ENCODE measurements at regions not wholly inside any gene's neighbourhood (a gene's known extent, or its start where the extent isn't known, plus 50 kb on each side); places are given as distances from the start of the nearest gene placed in this dataset.
A peak's percentile ranks its signal among the peaks of the same experiment; 100 is the strongest.

DNA sequence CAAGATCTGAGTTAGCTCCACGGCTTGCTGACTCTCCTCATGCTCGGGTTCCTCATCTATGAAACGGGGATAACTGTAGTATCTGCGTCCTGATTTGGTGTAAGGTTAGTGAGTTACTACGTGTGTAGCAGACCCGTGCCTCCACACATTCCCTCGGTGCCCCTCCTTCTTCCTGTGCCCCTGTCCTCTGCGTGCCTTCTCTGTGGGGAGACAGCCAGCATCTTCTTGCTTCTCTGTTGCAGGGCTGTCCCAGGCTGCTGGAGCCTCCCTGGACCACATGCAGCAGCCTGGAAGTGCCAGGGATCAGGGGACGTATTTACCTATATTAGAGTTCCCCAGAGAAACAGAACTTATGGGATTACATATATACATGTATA lies 93.1 kb upstream of the PRNP start:
- H3K27ac ChIP-seq (ENCODE audit: low read depth in 2 of 2, low read length in 1 of 2): no peak overlapping the region
- no peaks in the 10 kb centered on the region for H3K9me2 ChIP-seq
- H3K27me3 ChIP-seq (ENCODE audit: insufficient read depth): no peaks in the 10 kb centered on the region
- peak overlapping the region; percentile 80; the same call in 1 of the 2 replicates for H3K4me2 ChIP-seq
- no peak for DNase-seq
- H3F3A ChIP-seq (replicated peaks; ENCODE audit: insufficient read depth): peaks cover 4% of the 10 kb centered on the region
- H3K36me3 ChIP-seq (replicated peaks in 1 of 2; ENCODE audit: control insufficient read depth in 1 of 2, insufficient read depth in 2 of 2, low read length in 1 of 2): no peaks in the 10 kb centered on the region
- H3K79me2 ChIP-seq (ENCODE audit: insufficient read depth): no peaks in the 10 kb centered on the region
- no peaks in the 10 kb centered on the region for H4K20me1 ChIP-seq (ENCODE audit: insufficient read depth)
- H2AFZ ChIP-seq (ENCODE audit: low read depth): peak overlapping the region; percentile 93; the same call in 1 of the 2 replicates
- no peak for TF ChIP-seq MAX (IDR thresholded peaks at IDR 0.05; ENCODE audit: low read depth)
- TF ChIP-seq, protein P1, sequence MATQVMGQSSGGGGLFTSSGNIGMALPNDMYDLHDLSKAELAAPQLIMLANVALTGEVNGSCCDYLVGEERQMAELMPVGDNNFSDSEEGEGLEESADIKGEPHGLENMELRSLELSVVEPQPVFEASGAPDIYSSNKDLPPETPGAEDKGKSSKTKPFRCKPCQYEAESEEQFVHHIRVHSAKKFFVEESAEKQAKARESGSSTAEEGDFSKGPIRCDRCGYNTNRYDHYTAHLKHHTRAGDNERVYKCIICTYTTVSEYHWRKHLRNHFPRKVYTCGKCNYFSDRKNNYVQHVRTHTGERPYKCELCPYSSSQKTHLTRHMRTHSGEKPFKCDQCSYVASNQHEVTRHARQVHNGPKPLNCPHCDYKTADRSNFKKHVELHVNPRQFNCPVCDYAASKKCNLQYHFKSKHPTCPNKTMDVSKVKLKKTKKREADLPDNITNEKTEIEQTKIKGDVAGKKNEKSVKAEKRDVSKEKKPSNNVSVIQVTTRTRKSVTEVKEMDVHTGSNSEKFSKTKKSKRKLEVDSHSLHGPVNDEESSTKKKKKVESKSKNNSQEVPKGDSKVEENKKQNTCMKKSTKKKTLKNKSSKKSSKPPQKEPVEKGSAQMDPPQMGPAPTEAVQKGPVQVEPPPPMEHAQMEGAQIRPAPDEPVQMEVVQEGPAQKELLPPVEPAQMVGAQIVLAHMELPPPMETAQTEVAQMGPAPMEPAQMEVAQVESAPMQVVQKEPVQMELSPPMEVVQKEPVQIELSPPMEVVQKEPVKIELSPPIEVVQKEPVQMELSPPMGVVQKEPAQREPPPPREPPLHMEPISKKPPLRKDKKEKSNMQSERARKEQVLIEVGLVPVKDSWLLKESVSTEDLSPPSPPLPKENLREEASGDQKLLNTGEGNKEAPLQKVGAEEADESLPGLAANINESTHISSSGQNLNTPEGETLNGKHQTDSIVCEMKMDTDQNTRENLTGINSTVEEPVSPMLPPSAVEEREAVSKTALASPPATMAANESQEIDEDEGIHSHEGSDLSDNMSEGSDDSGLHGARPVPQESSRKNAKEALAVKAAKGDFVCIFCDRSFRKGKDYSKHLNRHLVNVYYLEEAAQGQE (IDR thresholded peaks at IDR 0.05; ENCODE audit: low read depth, low read length): no peak
- TF ChIP-seq JUND (IDR thresholded peaks at IDR 0.05): no peak
- TF ChIP-seq, protein P2, sequence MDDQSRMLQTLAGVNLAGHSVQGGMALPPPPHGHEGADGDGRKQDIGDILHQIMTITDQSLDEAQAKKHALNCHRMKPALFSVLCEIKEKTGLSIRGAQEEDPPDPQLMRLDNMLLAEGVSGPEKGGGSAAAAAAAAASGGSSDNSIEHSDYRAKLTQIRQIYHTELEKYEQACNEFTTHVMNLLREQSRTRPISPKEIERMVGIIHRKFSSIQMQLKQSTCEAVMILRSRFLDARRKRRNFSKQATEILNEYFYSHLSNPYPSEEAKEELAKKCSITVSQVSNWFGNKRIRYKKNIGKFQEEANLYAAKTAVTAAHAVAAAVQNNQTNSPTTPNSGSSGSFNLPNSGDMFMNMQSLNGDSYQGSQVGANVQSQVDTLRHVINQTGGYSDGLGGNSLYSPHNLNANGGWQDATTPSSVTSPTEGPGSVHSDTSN (IDR thresholded peaks at IDR 0.05): no peak
- TF ChIP-seq EZH2phosphoT487 (IDR thresholded peaks at IDR 0.05; ENCODE audit: borderline replicate concordance, low read depth): no peak
- TF ChIP-seq GABPA (IDR thresholded peaks at IDR 0.05; ENCODE audit: low read depth): no peak
- no peak for TF ChIP-seq CTCF (IDR thresholded peaks at IDR 0.05)
- TF ChIP-seq USF2 (IDR thresholded peaks at IDR 0.05; ENCODE audit: borderline replicate concordance, low read depth, low read length): no peak
- no peak for TF ChIP-seq RFX5 (IDR thresholded peaks at IDR 0.05; ENCODE audit: low read length)
- TF ChIP-seq IRF3 (IDR thresholded peaks at IDR 0.05; ENCODE audit: low read depth, low read length): no peak
- TF ChIP-seq USF1 (IDR thresholded peaks at IDR 0.05; ENCODE audit: borderline replicate concordance, low read depth): no peak
- TF ChIP-seq SMC3 (IDR thresholded peaks at IDR 0.05; ENCODE audit: low read depth, low read length): no peak
- no peak for TF ChIP-seq ELF1 (IDR thresholded peaks at IDR 0.05)
- no peak for TF ChIP-seq RXRA (IDR thresholded peaks at IDR 0.05; ENCODE audit: borderline replicate concordance, low read depth)
- TF ChIP-seq FOXM1 (IDR thresholded peaks at IDR 0.05; ENCODE audit: low read depth): no peak
- 51% methylated on average over 9 of the region's 9 CpGs for WGBS (ENCODE audit: low lambda C conversion rate)
- ChIA-PET POLR2A (no interaction called here), CTCF (interaction anchor here (0.7 to 2.3 kb wide), 7 partner anchors 9 to 488 kb away, joined by 3 to 13 read pairs (median 3); partner anchors contain the start of gene PRND)
- H3K4me3 ChIP-seq (ENCODE audit: low read depth in 2 of 2, low read length in 1 of 2): no peak overlapping the region
- H3K4me1 ChIP-seq (ENCODE audit: control insufficient read depth in 1 of 2, insufficient read depth in 2 of 2, low read depth in 1 of 2, low read length in 1 of 2): peaks cover 2 to 8% of the 10 kb centered on the region in 2 experiments; a peak in 3 of 4 replicates
- H3K9me3 ChIP-seq: no peaks in the 10 kb centered on the region
- H3K9ac ChIP-seq: no peak overlapping the region

Measured in SK-N-SH (cell line).